MCF 10A (cell line): ENCODE measurements at regions not wholly inside any gene's neighbourhood (a gene's known extent, or its start where the extent isn't known, plus 50 kb on each side); places are given as distances from the start of the nearest gene placed in this dataset.

Experiments used
- BruUV-seq: library from RNA; stranded (reverse); fragments of 400-500 nt; replicated peaks from 2 replicates; lab custom pipeline; 2021; lab: Mats Ljungman, UMichigan
- CTCF ChIA-PET: fragments of 300-600 bp; sonication (Branson Sonifier 250); formaldehyde crosslinking; extraction: SDS; loops from one replicate; lab custom pipeline; 2021; ENCODE audit warnings: antibody characterized with exemption, inconsistent platforms; lab: Yijun Ruan, JAX
- POLR2A ChIA-PET: fragments of 300-600, 350-650 bp; sonication (Branson Sonifier 250); formaldehyde crosslinking; extraction: SDS; loops from one replicate; lab custom pipeline; 2020; ENCODE audit warnings: antibody characterized with exemption, inconsistent platforms; lab: Yijun Ruan, JAX
- DNase-seq: peaks from one replicate; pipeline ENCODE4 v3.0.0-alpha.2; 2018; ENCODE audit not compliant: unreplicated experiment
- H3K27ac Mint-ChIP-seq: one replicate; pipeline ENCODE4 v1.8.0; 2022; ENCODE audit warnings: mild to moderate bottlenecking, low read depth, mixed read lengths; ENCODE audit not compliant: unreplicated experiment
- H3K27me3 Mint-ChIP-seq: one replicate; pipeline ENCODE4 v1.8.0; 2022; ENCODE audit warnings: mixed read lengths; ENCODE audit not compliant: insufficient read depth, unreplicated experiment
- H3K36me3 Mint-ChIP-seq: one replicate; pipeline ENCODE4 v1.8.0; 2022; ENCODE audit warnings: mild to moderate bottlenecking, moderate library complexity, mixed read lengths; ENCODE audit not compliant: insufficient read depth, unreplicated experiment
- H3K4me1 Mint-ChIP-seq: one replicate; pipeline ENCODE4 v1.8.0; 2022; ENCODE audit warnings: mixed read lengths; ENCODE audit not compliant: insufficient read depth, unreplicated experiment
- H3K4me3 Mint-ChIP-seq: one replicate; pipeline ENCODE4 v1.8.0; 2022; ENCODE audit warnings: mild to moderate bottlenecking, moderate library complexity, mixed read lengths; ENCODE audit not compliant: unreplicated experiment
- H3K9me3 Mint-ChIP-seq: one replicate; pipeline ENCODE4 v1.8.0; 2022; ENCODE audit warnings: mixed read lengths; ENCODE audit not compliant: unreplicated experiment
- CTCF ChIP-seq: fragments of 200-600 bp; IDR thresholded peaks from one replicate; pipeline ENCODE4 v1.8.0; 2022; ENCODE audit warnings: antibody characterized with exemption, mild to moderate bottlenecking; ENCODE audit not compliant: unreplicated experiment
- intact Hi-C: fragments of 100-400 bp; cut with micrococcal nuclease; formaldehyde crosslinking; loops from 2 replicates; pipeline ENCODE4 v1.14.1; 2022

GRCh38 chr7:25287291-25287690 is 59.0 kb upstream of the NPVF start:
- no peak for TF ChIP-seq CTCF
- no TSS peak for BruUV-seq
- CTCF ChIA-PET, result interaction anchor here (0.6 to 1.4 kb wide), 3 partner anchors 101 to 564 kb away, joined by 3 to 5 read pairs (median 3); no protein-coding TSS in a partner anchor
- POLR2A ChIA-PET, result no interaction called here
- intact Hi-C loops, result no loop called here
- H3K4me3 Mint-ChIP-seq, result no peak overlapping the region
- peaks cover 71% of the 10 kb centered on the region for H3K27me3 Mint-ChIP-seq
- H3K4me1 Mint-ChIP-seq, result no peaks in the 10 kb centered on the region
- H3K36me3 Mint-ChIP-seq, result no peaks in the 10 kb centered on the region
- no peaks in the 10 kb centered on the region for H3K9me3 Mint-ChIP-seq
- H3K27ac Mint-ChIP-seq, result no peak overlapping the region
- no peak for DNase-seq

GRCh38 chr7:25288556-25289307 is 60.4 kb upstream of the NPVF start:
- no TSS peak for BruUV-seq
- no peak for TF ChIP-seq CTCF
- intact Hi-C loops, result no loop called here
- DNase-seq, result no peak
- H3K27me3 Mint-ChIP-seq, result peaks cover 70% of the 10 kb centered on the region
- no peaks in the 10 kb centered on the region for H3K9me3 Mint-ChIP-seq
- no peaks in the 10 kb centered on the region for H3K4me1 Mint-ChIP-seq
- H3K36me3 Mint-ChIP-seq, result no peaks in the 10 kb centered on the region
- CTCF ChIA-PET, result interaction anchor here (0.8 kb wide), 1 partner anchor 277 kb away, joined by 3 read pairs; no protein-coding TSS in a partner anchor
- POLR2A ChIA-PET, result no interaction called here
- H3K27ac Mint-ChIP-seq, result no peak overlapping the region
- H3K4me3 Mint-ChIP-seq, result no peak overlapping the region

- H3K4me3 Mint-ChIP-seq, result no peak overlapping the region
- no peaks in the 10 kb centered on the region for H3K36me3 Mint-ChIP-seq
- DNase-seq, result no peak
- intact Hi-C loops, result no loop called here
- peaks cover 62% of the 10 kb centered on the region for H3K27me3 Mint-ChIP-seq
- ChIA-PET CTCF (no interaction called here), POLR2A (no interaction called here)
- H3K4me1 Mint-ChIP-seq, result no peaks in the 10 kb centered on the region
- no peak for TF ChIP-seq CTCF
- no peak overlapping the region for H3K27ac Mint-ChIP-seq
- BruUV-seq, result no TSS peak
- H3K9me3 Mint-ChIP-seq, result no peaks in the 10 kb centered on the region
Observed at GRCh38 chr7:25289518-25289917, 61.2 kb upstream of the NPVF start.

GRCh38 chr7:25294624-25295023 is 66.3 kb upstream of the NPVF start:
- no peak for DNase-seq
- Mint-ChIP-seq H3K4me3 (no peak overlapping the region), H3K27ac (no peak overlapping the region), H3K9me3 (no peaks in the 10 kb centered on the region), H3K4me1 (no peaks in the 10 kb centered on the region), H3K27me3 (peaks cover 61% of the 10 kb centered on the region), H3K36me3 (no peaks in the 10 kb centered on the region)
- ChIA-PET POLR2A (no interaction called here), CTCF (no interaction called here)
- TF ChIP-seq CTCF, result no peak
- no TSS peak for BruUV-seq
- intact Hi-C loops, result no loop called here
